ENCODE measurements at regions not wholly inside any gene's neighbourhood (a gene's known extent, or its start where the extent isn't known, plus 50 kb on each side); places are given as distances from the start of the nearest gene placed in this dataset.
"Not testable (repeated sequence)": the region's sequence is repeated elsewhere in the genome, so short reads cannot be mapped to it uniquely, and the experiment has no call there.

- 92% methylated on average over 2 of the region's 2 CpGs for WGBS
- DNase-seq (ENCODE audit: low spot score); H3K27ac ChIP-seq (ENCODE audit: low read depth in 1 of 2, low read length in 2 of 2); H3K9ac ChIP-seq (ENCODE audit: low read depth in 1 of 2, low read length in 2 of 2); H3K27me3 ChIP-seq (ENCODE audit: control insufficient read depth in 4 of 4, insufficient read depth in 4 of 4, low read length in 3 of 4); H3K4me1 ChIP-seq (ENCODE audit: control insufficient read depth in 4 of 4, insufficient read depth in 4 of 4, low read length in 3 of 4); H3K9me3 ChIP-seq (ENCODE audit: control insufficient read depth in 4 of 4, low read length in 3 of 4); H3K36me3 ChIP-seq (ENCODE audit: control insufficient read depth in 4 of 4, insufficient read depth in 3 of 4, low read depth in 1 of 4, low read length in 3 of 4); H3K4me3 ChIP-seq (ENCODE audit: low read depth in 1 of 3, low read length in 3 of 3): not testable (repeated sequence)
Observed at GRCh38 chr7:69087281-69087680, 511.0 kb upstream of the AUTS2 start.

GRCh38 chr7:69088185-69088584 lies 510.1 kb upstream of the AUTS2 start:
- no peak for TF ChIP-seq JUND (IDR thresholded peaks at IDR 0.05)
- no peak for TF ChIP-seq RAD21 (IDR thresholded peaks at IDR 0.05)
- TF ChIP-seq HNF4A (conservative IDR thresholded peaks at IDR 0.05), result no peak
- no peak for DNase-seq (ENCODE audit: low spot score)
- Histone ChIP-seq H3K27me3 (ENCODE audit: control insufficient read depth in 4 of 4, insufficient read depth in 4 of 4, low read length in 3 of 4) (no peaks in the 10 kb centered on the region), H3K4me3 (ENCODE audit: low read depth in 1 of 3, low read length in 3 of 3) (no peak overlapping the region), H3K27ac (ENCODE audit: low read depth in 1 of 2, low read length in 2 of 2) (no peak overlapping the region), H3K9me3 (ENCODE audit: control insufficient read depth in 4 of 4, low read length in 3 of 4) (no peaks in the 10 kb centered on the region), H3K36me3 (ENCODE audit: control insufficient read depth in 4 of 4, insufficient read depth in 3 of 4, low read depth in 1 of 4, low read length in 3 of 4) (no peaks in the 10 kb centered on the region), H3K9ac (ENCODE audit: low read depth in 1 of 2, low read length in 2 of 2) (no peak overlapping the region), H3K4me1 (ENCODE audit: control insufficient read depth in 4 of 4, insufficient read depth in 4 of 4, low read length in 3 of 4) (no peaks in the 10 kb centered on the region)

GRCh38 chr7:69090936-69091335 lies 507.3 kb upstream of the AUTS2 start:
- H3K4me3 ChIP-seq (ENCODE audit: low read depth in 1 of 3, low read length in 3 of 3), result no peak overlapping the region
- no peak for DNase-seq (ENCODE audit: low spot score)
- H3K27me3 ChIP-seq (ENCODE audit: control insufficient read depth in 4 of 4, insufficient read depth in 4 of 4, low read length in 3 of 4), result no peaks in the 10 kb centered on the region
- no peak overlapping the region for H3K27ac ChIP-seq (ENCODE audit: low read depth in 1 of 2, low read length in 2 of 2)
- H3K9ac ChIP-seq (ENCODE audit: low read depth in 1 of 2, low read length in 2 of 2), result no peak overlapping the region
- H3K4me1 ChIP-seq (ENCODE audit: control insufficient read depth in 4 of 4, insufficient read depth in 4 of 4, low read length in 3 of 4), result no peaks in the 10 kb centered on the region
- no peaks in the 10 kb centered on the region for H3K36me3 ChIP-seq (ENCODE audit: control insufficient read depth in 4 of 4, insufficient read depth in 3 of 4, low read depth in 1 of 4, low read length in 3 of 4)
- H3K9me3 ChIP-seq (ENCODE audit: control insufficient read depth in 4 of 4, low read length in 3 of 4), result peaks cover 5 to 11% (median 6%) of the 10 kb centered on the region in 4 donors
- 86% methylated on average over 4 of the region's 4 CpGs for WGBS
- TF ChIP-seq NR2F2 (IDR thresholded peaks at IDR 0.05) (no peak), CTCF (IDR thresholded peaks at IDR 0.05; ENCODE audit: low read depth, low read length, missing input control) (no peak), REST (IDR thresholded peaks at IDR 0.05) (no peak)

GRCh38 chr7:69091521-69091920 lies 506.8 kb upstream of the AUTS2 start:
- H3K9ac ChIP-seq (ENCODE audit: low read depth in 1 of 2, low read length in 2 of 2), result no peak overlapping the region
- H3K4me3 ChIP-seq (ENCODE audit: low read depth in 1 of 3, low read length in 3 of 3), result no peak overlapping the region
- 81% methylated on average over 4 of the region's 4 CpGs for WGBS
- H3K9me3 ChIP-seq (ENCODE audit: control insufficient read depth in 4 of 4, low read length in 3 of 4), result peaks cover 5 to 11% (median 6%) of the 10 kb centered on the region in 4 donors
- no peak for DNase-seq (ENCODE audit: low spot score)
- H3K27ac ChIP-seq (ENCODE audit: low read depth in 1 of 2, low read length in 2 of 2), result no peak overlapping the region
- no peaks in the 10 kb centered on the region for H3K4me1 ChIP-seq (ENCODE audit: control insufficient read depth in 4 of 4, insufficient read depth in 4 of 4, low read length in 3 of 4)
- no peaks in the 10 kb centered on the region for H3K27me3 ChIP-seq (ENCODE audit: control insufficient read depth in 4 of 4, insufficient read depth in 4 of 4, low read length in 3 of 4)
- no peaks in the 10 kb centered on the region for H3K36me3 ChIP-seq (ENCODE audit: control insufficient read depth in 4 of 4, insufficient read depth in 3 of 4, low read depth in 1 of 4, low read length in 3 of 4)
- TF ChIP-seq MAX (IDR thresholded peaks at IDR 0.05) (no peak), NR2F2 (IDR thresholded peaks at IDR 0.05) (no peak), SP1 (IDR thresholded peaks at IDR 0.05) (no peak), FOXA1 (IDR thresholded peaks at IDR 0.05) (no peak), HNF4A (conservative IDR thresholded peaks at IDR 0.05) (no peak), JUND (IDR thresholded peaks at IDR 0.05) (no peak), REST (IDR thresholded peaks at IDR 0.05) (no peak), RXRA (IDR thresholded peaks at IDR 0.05) (no peak), EGR1 (IDR thresholded peaks at IDR 0.05; ENCODE audit: low read depth in 2 of 2) (no peak), GABPA (IDR thresholded peaks at IDR 0.05 in 1 of 2, conservative IDR thresholded peaks at IDR 0.05 in 1 of 2) (no peak), HNF4G (IDR thresholded peaks at IDR 0.05) (no peak)
